Progenitor cell of endocrine pancreas (in vitro differentiated cells): ENCODE measurements at regions not wholly inside any gene's neighbourhood (a gene's known extent, or its start where the extent isn't known, plus 50 kb on each side); places are given as distances from the start of the nearest gene placed in this dataset.

Experiments
- DNase-seq: peaks from one replicate; pipeline ENCODE4 v3.0.0; 2021; ENCODE audit warnings: low spot score; ENCODE audit not compliant: unreplicated experiment
- H3K27ac Mint-ChIP-seq: 2 replicates; pipeline ENCODE4 v1.8.0; 2021; ENCODE audit warnings: mild to moderate bottlenecking, moderate library complexity, mixed read lengths
- H3K27me3 Mint-ChIP-seq: 2 replicates; pipeline ENCODE4 v1.8.0; 2021; ENCODE audit warnings: mixed read lengths
- H3K36me3 Mint-ChIP-seq: 2 replicates; pipeline ENCODE4 v1.8.0; 2022; ENCODE audit warnings: mixed read lengths; ENCODE audit not compliant: insufficient read depth
- H3K4me1 Mint-ChIP-seq: 2 replicates; pipeline ENCODE4 v1.8.0; 2021; ENCODE audit warnings: low read depth, mixed read lengths
- H3K4me3 Mint-ChIP-seq: 2 replicates; pipeline ENCODE4 v1.8.0; 2021; ENCODE audit warnings: low read depth, mild to moderate bottlenecking, moderate library complexity, mixed read lengths
- H3K9me3 Mint-ChIP-seq: 2 replicates; pipeline ENCODE4 v1.8.0; 2021; ENCODE audit warnings: low read depth, mixed read lengths
- TF ChIP-seq, protein P1 (sequence below): fragments of 200-600 bp; sonication (generic); IDR thresholded peaks from one replicate; pipeline ENCODE4 v1.5.0; 2021; ENCODE audit warnings: antibody characterized with exemption, mild to moderate bottlenecking; ENCODE audit not compliant: unreplicated experiment

- no peaks in the 10 kb centered on the region for H3K9me3 Mint-ChIP-seq
- TF ChIP-seq, protein P1, sequence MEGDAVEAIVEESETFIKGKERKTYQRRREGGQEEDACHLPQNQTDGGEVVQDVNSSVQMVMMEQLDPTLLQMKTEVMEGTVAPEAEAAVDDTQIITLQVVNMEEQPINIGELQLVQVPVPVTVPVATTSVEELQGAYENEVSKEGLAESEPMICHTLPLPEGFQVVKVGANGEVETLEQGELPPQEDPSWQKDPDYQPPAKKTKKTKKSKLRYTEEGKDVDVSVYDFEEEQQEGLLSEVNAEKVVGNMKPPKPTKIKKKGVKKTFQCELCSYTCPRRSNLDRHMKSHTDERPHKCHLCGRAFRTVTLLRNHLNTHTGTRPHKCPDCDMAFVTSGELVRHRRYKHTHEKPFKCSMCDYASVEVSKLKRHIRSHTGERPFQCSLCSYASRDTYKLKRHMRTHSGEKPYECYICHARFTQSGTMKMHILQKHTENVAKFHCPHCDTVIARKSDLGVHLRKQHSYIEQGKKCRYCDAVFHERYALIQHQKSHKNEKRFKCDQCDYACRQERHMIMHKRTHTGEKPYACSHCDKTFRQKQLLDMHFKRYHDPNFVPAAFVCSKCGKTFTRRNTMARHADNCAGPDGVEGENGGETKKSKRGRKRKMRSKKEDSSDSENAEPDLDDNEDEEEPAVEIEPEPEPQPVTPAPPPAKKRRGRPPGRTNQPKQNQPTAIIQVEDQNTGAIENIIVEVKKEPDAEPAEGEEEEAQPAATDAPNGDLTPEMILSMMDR = no peak
Observed at GRCh38 chr20:54941666-54942065, 466.3 kb downstream of the DOK5 start.

GRCh38 chr20:54940522-54940921, 465.1 kb downstream of the DOK5 start:
- no peak overlapping the region for H3K4me3 Mint-ChIP-seq
- H3K27me3 Mint-ChIP-seq = peaks cover 3% of the 10 kb centered on the region
- no peak for DNase-seq
- H3K4me1 Mint-ChIP-seq = no peaks in the 10 kb centered on the region
- no peaks in the 10 kb centered on the region for H3K9me3 Mint-ChIP-seq
- TF ChIP-seq, protein P1 = no peak
- H3K36me3 Mint-ChIP-seq = no peaks in the 10 kb centered on the region
- H3K27ac Mint-ChIP-seq = no peak overlapping the region

More at GRCh38 chr20:54941666-54942065, 466.3 kb downstream of the DOK5 start:
- no peaks in the 10 kb centered on the region for H3K4me1 Mint-ChIP-seq
- no peaks in the 10 kb centered on the region for H3K36me3 Mint-ChIP-seq
- DNase-seq = no peak
- no peak overlapping the region for H3K4me3 Mint-ChIP-seq
- peaks cover 3% of the 10 kb centered on the region for H3K27me3 Mint-ChIP-seq
- no peak overlapping the region for H3K27ac Mint-ChIP-seq

- Mint-ChIP-seq H3K4me1 (no peaks in the 10 kb centered on the region), H3K27me3 (peaks cover 3% of the 10 kb centered on the region), H3K9me3 (no peaks in the 10 kb centered on the region), H3K27ac (no peak overlapping the region), H3K4me3 (no peak overlapping the region), H3K36me3 (no peaks in the 10 kb centered on the region)
- TF ChIP-seq, protein P1 = no peak
- DNase-seq = no peak
Observed at GRCh38 chr20:54938707-54939106, 463.3 kb downstream of the DOK5 start.

DNA sequence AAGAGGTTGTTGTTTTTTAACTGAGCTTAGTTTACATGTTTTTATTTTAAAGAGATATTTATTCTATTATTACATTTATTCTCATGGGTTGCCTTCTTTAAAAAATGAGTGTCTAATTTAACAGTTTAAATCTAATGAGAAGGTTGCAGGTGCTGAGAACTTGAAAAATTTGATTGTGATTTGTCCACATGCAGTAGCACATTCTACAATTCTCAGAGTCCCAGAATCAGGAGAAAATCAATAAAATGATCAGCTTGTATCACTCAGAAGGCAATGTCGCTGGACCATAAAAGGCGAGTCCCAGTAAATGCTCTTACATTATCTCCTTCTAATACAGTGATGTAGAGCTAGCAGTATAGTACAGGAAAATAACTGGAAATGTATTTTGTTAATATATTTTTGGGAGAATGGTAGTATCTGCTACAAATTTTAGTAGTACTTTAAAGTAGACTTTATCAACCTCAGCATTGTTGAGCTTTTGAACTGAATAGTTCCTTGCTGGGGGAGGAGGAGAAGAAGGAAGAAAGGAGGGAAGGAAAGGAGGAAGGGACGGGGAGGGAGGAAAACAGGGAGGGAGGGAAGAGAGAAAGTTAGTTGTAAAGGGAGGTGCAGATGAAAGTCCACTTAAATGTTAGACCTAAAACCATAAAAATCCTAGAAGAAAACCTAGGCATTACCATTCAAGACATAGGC, 458.0 kb downstream of the DOK5 start:
- Mint-ChIP-seq H3K4me3 (no peak overlapping the region), H3K27ac (no peak overlapping the region), H3K36me3 (no peaks in the 10 kb centered on the region), H3K27me3 (no peaks in the 10 kb centered on the region), H3K4me1 (no peaks in the 10 kb centered on the region), H3K9me3 (peaks cover 15% of the 10 kb centered on the region)
- no peak for DNase-seq
- TF ChIP-seq, protein P1 = no peak

DNA sequence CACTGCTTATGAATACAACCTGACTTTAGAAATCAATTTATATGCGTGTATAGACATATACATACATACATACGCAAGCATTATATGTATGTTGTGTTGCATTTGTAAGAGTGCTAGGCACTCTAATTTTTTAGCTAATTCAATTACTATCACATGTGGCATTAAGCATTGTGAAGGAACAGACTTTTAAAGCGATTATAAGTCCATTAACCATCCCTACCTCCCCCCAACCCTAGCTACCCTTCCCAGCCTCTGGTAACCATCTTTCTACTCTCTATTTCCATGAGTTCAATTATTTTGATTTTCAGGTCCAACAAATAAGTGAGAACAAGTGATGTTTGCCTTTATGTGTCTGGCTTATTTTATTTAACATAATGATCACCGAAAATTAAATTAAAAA, 453.8 kb downstream of the DOK5 start:
- Mint-ChIP-seq H3K36me3 (no peaks in the 10 kb centered on the region), H3K4me3 (no peak overlapping the region), H3K27me3 (no peaks in the 10 kb centered on the region), H3K4me1 (no peaks in the 10 kb centered on the region), H3K9me3 (peaks cover 15% of the 10 kb centered on the region), H3K27ac (no peak overlapping the region)
- DNase-seq = no peak
- TF ChIP-seq, protein P1 = no peak
